ENCODE measurements at regions not wholly inside any gene's neighbourhood (a gene's known extent, or its start where the extent isn't known, plus 50 kb on each side); places are given as distances from the start of the nearest gene placed in this dataset.
"Not testable (repeated sequence)": the region's sequence is repeated elsewhere in the genome, so short reads cannot be mapped to it uniquely, and the experiment has no call there.

DNA sequence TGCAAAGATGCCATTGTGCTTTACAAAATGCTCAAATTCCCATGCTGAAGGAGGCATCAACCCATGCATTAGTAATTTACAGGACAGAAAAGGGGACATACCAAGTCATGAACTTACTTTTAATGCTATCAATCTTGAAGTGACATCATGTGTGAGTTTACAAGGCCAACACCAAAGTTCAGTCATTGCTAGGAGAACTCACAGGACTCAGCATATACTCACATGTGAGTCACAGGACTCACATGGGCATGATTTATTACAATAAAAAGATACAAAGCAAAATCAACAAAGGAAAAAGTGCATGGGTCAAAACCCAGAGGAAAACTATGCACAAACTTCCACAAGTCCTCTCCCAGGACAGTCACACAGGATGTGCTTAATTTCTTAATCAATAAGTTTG is 1656.0 kb downstream of the MRPL39 start:
- DNase-seq (ENCODE audit: low read depth in 1 of 2, low spot score in 1 of 2): no peak

DNA sequence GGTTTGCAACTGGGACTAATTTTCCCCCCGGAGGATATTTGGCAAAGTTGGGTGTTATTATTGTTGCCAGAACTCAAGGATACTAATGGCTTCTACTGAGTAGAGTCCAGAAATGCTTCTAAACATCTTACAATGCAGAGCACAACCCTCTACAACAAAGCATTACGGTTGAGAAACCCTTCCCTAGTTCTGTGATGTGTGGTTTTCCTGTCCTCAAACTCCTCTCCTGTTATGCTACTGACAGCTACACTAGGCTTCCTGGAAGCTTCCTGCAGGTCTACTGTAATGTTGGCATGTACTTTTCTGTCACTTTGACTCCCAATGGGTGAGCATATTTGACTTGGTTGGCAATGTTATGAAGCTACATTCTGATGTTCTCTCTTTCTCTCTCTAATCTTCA is 1656.9 kb downstream of the MRPL39 start:
- no peak for DNase-seq (ENCODE audit: low read depth in 1 of 2, low spot score in 1 of 2)

DNA sequence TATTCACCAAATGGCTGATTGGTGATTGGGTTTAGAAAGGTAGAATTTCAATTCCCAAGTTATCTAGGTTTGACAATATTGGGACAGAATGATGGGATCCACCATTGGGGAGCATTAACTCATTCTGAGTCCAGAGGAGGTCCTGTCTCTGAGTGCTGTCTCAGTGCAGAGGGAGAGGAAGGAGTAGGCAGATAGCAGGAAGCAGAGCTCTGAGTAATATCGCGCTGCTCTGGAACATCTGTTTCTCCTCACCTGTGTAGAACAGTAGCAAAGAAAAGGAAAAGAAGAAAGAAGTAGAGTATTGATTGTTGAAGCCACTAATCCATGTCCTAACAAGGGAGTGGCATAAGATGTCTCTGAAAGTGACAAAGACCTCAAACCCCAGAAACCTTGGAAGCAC is 1657.8 kb downstream of the MRPL39 start:
- no peak for DNase-seq (ENCODE audit: low read depth in 1 of 2, low spot score in 1 of 2)

DNA sequence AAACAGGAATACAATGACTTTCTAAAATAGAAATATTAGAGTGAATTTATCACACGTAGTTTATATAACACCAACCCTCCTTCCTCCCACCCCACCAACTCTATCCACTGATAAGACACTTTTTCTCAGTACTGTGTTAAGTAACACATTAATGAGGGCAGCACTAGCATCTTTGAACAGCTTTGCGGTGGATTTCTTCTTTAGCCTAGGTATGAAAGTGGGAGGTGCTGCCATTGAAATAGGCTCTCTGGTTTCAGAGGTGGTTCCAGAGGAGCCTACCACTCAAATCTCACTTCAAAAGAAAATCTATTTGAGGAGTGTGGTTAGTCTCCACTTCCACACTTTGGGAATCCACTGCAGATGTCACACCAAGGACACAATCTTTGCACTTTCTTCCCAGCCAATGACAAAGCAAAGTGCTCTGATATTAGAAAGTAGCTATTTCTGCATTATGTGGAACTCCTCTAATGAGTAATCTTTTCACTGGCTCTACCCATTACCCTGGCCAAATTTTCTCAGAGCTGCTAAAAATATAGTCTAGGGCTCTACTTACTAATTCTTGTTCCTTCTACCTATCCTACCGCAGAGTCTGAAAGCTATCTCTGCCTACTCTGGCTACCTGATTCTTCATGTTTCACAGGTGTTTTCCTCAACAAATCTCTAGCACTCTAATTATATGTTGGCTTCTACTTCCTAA is 1667.8 kb downstream of the MRPL39 start:
- no peak for DNase-seq (ENCODE audit: low read depth in 1 of 2, low spot score in 1 of 2)

DNA sequence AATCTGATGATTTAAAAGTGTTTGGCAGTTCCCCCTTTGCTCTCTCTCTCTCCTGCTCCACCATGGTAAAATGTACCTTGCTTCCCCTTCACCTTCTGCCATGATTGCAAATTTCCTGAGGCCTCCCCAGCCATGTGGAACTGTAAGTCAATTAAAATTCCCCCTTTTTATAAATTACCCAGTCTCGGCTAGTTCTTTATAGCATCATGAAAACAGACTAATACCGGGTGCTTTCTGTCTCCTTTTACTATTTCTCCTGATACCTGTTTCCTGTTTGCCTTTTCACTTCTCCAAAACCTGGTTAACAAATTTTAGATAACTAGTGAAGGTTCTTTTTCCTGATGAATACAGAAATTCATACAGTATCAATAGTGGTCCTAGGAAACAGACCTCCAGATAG is 1670.3 kb downstream of the MRPL39 start:
- no peak for DNase-seq (ENCODE audit: low read depth in 1 of 2, low spot score in 1 of 2)

DNA sequence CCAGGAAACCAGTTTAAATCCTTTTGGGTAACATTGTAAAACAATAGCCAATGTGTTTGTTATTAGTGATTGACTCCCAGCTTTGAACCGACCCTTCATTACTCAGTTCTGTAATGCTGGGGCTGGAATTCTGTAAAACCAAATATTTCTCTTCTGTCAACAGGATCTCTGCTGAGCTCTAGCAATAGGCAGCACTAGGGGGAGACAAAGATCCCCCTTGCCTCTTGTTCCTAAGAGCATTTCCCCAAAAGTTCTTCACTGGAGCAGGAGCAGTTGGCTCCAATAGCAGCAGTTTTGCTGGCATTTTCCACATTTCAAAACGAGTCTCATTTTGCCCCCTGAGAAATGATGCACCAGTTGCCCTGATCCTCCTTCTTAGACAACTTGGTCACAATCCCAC is 1671.1 kb downstream of the MRPL39 start:
- DNase-seq (ENCODE audit: low read depth in 1 of 2, low spot score in 1 of 2): no peak

DNA sequence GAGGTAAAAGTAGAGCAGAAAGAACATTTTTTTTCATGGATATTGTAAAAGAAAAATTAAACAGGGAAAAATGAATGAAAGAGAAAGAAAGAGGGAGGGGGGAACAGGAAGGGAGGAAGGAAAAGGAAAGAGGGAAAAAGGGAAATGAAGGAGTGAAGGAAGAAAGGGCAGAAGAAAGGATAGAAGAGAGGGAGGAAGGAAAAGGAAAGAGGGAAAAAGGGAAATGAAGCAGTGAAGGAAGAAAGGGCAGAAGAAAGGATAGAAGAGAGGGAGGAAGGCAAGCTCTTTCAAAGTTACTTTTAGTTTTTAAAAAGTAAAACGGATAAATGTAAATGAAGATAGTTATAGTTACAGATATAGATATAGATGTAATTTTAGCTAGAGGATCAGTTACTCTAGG is 1676.7 kb downstream of the MRPL39 start:
- no peak for DNase-seq (ENCODE audit: low read depth in 1 of 2, low spot score in 1 of 2)

DNA sequence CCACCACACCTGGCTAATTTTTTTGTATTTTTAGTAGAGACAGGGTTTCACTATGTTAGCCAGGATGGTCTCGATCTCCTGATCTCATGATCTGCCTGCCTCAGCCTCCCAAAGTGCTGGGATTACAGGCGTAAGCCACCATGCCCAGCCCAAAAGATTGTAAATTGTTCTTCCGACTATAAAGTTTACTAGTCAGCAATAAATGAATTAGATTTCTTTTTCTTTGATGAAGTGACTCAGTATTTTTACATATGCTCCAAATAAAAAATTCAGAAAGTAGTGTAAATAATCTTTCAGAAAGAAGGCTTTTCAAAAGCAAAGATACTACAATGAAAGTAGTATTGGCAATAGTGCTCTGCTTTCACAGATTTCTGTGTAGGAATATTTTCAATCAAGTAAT is 1680.9 kb downstream of the MRPL39 start:
- DNase-seq (ENCODE audit: low read depth in 1 of 2, low spot score in 1 of 2): not testable (repeated sequence)

DNA sequence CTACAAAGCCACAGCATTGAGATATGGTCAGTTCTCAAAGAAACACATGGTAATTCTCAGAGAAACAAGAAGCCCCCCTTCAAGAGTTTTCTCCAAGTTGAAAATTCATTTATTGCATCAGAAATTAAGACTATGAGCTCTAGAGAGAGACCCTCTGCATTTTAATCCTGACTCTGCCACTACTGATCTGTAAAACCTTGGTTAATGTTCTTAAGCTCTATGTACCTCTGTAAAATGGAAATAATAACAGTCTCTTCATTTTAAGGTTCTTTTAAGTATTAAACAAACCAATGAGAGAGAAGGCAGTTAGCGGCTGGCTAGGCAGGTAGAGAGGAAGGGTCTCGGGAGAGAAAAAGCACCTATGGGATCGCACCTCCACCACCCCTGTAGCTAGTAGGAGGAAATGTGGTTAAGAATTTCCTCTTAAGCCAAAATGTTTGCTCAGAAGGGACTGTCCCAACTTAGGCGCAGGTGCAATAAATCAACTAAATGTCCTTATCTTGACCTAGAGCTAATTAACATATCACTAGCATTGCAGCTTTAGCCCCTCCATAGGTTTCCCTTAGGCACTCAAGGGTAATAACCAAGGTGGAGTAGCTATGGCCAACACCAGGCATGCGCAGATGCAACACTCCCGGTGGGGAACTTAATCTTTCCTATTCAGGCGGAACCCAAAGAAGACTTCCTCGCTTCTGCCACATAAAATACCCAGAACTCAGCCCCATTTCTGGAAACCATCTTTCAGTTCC is 1685.4 kb downstream of the MRPL39 start:
- DNase-seq (ENCODE audit: low read depth in 1 of 2, low spot score in 1 of 2): no peak

DNA sequence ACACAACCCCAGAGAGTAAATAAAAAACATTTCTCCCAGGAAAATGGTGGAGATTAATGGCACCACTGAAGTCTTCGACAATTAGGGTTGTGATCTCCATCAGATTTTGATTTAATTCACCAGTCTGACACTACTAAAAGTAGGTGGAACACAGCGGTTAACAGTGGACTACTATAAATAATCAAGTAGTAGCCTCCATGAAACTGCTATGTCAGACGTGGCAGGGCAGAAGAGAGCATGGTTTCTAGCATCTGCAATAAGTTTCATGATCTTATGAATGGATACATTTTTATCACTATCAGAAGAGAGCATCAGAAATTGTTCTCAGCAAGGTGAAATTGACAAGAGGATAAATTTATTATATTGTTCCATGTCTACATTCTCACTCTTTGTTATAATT is 1706.6 kb downstream of the MRPL39 start:
- no peak for DNase-seq (ENCODE audit: low read depth in 1 of 2, low spot score in 1 of 2)

DNA sequence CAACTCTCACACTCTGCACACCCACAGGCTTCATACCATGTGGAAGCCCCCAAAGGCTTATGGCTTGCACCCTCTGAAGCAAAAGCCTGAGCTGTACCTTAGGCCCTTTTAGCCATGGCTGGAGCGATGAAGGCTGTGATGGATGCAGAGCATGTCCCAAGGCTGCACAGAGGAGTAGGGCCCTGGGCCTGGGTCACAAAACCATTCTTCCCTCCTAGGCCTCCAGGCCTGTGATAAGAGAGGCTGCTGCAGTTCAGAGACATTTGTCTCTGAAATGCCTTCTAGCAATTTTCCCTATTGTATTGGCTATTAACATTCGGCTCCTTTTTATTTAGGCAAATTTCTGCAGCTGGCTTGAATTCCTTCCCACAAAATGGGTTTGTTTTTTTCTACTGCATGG is 1707.7 kb downstream of the MRPL39 start:
- DNase-seq (ENCODE audit: low read depth in 1 of 2, low spot score in 1 of 2): no peak

DNA sequence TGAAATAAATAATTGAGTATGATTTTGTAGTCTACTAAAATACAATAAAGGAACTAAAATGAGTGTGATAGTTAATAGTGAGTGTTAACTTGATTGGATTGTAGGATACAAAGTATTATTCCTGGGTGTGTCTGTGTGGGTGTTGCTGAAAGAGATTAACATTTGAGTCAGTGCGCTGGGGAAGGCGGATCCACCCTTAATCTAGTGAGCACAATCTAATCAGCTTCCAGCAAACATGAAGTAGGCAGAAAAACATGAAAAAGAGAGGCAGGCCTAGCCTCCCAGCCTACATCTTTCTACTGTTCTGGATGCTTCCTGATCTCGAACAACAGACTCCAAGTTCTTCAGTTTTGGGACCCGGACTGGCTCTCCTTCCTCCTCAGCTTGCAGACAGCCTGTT is 1716.6 kb downstream of the MRPL39 start:
- DNase-seq (ENCODE audit: low read depth in 1 of 2, low spot score in 1 of 2): no peak

DNA sequence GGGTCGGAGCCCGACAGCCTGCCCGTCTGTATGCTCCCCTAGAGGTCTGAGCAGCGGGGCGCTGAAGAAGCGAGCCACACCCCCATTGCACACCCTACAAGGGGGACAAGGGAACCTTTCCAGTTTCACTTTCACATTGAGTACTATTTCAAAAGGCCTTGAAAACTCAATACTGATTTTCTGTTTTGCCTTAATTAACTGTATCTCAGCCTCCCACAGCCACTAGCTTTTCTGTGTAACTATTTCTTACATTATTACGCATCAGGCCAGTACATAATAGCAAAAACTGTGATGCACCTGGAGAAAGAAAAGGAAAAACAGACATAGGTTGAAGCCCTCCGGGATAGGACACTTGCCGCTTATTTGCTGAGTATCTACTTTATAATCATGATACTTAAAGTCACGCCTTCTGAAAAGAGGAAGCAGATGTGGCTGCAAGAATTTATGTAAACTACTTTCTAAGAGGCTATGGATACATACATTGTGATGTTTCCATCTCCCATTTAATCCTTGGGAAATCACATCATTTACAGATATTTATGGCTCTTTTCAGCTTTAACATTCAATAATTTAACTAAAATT is 1719.5 kb downstream of the MRPL39 start:
- no peak for DNase-seq (ENCODE audit: low read depth in 1 of 2, low spot score in 1 of 2)

DNA sequence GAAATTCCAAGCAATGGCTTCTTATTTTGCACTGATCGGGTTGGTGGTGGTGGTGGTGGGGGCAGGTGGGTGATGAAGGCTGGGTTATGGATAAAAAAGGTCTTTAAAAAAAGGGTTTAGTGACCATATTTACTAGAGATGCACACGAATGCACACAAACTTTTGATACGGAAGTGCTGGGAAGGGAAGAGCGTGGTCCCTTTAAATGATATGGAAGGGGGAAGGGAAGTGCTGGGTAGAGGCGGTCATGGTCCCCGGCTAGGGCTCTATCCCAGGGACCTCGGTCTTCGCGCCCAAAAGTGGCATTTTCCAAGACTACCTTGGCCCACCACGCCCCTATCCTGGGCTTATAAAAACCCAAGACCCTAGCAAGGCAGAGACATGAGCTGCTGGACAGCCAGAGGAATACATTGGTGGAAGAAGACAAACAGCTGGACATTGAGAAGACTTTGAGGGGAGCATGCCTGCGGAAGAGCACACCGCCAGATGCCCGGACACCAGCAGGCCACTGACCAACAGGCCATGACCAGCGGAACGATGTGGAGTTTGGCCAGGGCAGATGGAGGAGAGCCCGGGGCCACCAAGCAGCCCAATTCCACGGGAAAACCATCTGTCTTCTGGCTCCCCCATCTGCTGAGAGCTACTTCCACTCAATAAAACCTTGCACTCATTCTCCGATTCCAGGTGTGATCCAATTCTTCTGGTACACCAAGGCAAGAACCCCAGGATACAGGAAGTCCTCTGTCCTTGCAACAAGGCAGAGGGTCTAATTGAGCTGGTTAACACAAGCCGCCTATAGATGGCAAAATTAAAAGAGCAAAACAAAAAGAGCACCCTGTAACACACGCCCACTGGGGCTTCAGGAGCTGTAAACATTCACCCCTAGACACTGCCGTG is 1720.2 kb downstream of the MRPL39 start:
- no peak for DNase-seq (ENCODE audit: low read depth in 1 of 2, low spot score in 1 of 2)

DNA sequence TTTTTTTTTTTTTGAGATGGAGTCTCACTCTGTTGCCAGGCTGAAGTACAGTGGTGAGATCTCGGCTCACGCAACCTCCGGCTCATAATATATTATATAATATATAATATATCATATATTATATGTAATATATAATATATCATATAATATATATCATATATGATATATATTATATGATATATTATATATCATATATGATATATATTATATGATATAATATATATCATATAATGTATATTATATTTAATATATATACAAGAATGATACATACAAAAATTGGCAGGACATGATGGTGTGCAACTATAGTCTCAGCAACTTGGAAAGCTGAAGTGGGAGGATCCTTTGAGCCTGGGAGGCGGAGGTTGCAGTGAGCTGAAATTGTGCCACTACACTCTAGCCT is 1725.5 kb downstream of the MRPL39 start:
- DNase-seq (ENCODE audit: low read depth in 1 of 2, low spot score in 1 of 2): no peak

DNA sequence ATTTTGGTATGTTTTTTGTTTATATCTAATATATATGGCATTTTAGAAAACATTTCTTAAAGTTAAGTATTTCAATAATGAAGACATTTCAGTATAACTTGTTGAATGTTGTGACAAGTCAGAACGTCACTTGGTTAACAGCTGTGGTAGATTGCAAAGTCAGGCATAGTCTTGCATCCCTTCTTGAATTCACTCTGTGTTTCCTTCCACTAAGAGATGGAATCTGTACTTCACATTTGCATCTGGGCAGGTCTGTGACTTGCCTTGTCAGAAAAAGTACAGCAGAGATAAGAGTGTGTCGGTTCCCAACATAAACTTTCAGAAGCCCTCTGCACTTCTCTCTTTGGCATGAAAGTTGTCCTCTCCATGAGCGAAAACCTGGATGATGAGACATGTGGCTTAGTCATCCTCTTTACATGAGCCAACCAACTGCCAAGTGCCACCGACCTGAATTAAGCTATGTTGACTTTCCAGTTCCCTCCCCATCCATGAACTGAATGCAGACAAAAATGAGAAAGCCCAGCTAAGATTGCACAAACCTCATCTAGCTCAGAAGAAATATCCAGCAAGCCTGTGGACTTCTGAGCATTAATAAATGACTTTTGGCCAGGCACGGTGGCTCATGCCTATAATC is 1730.2 kb downstream of the MRPL39 start:
- DNase-seq (ENCODE audit: low read depth in 1 of 2, low spot score in 1 of 2): no peak

DNA sequence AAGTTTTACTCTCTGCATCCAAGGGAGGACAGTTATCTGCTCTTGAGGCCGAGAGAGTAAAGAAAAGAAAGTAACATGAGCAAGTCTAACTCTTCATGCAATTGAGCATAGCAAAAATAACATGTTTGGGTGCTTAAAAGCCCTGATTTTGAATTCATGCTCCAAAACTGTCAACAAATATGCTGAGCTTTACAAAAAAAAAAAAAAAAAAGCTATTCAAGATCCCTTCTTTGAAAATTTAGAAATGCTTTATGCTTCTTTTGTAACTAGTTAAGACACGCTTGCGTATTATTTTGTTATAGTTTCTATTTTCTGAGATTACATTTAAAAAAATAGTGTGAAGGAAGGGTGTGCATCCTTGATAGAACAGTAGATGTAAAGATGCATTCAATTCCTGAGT is 1733.0 kb downstream of the MRPL39 start:
- DNase-seq (ENCODE audit: low read depth in 1 of 2, low spot score in 1 of 2): no peak

DNA sequence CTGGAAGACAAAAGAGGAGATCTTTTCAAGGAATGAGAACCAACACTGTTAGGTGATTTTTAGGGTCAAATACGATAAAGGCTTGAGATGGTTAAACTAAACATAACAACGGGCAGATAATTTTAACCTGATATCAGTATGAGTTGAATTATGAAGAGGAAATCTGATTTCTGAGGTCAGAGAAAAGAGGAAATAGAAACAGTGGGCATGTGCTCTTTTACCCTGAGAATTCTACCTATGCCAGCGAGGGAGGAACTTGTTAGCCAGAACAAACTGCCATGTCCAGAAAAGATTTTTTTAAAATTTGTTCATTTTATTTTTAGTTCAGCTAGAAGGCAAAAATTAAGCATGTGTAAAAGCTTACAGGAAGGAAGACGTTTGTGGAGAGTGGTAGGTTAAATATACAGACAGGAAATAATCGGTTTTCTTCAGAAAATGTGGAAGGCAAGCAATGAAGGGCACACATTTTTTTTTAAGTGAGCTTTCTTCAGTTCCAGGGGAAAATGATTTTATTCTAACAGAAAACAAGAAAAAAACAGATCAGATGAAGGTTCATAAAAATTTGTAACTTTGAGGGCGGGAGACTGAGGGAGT is 1745.3 kb downstream of the MRPL39 start:
- no peak for DNase-seq (ENCODE audit: low read depth in 1 of 2, low spot score in 1 of 2)

DNA sequence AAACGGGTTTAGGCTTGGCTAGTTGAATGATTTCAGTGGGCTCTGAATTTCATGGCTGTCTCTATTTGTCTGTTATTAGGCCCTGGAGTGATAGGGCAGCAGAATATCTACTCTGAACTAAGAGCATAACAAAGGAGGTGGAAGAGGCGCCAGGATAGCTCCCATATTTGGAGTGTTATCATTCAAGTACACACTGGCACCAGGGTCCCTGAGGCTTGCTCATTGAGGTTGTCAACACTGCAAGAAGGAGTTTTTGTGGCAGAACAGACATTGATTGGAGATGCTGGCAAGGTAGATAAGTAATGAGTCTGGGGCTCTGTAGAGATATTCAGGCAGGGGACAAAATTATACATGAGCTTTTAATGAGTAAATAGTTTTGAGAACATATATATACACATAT is 1748.4 kb downstream of the MRPL39 start:
- no peak for DNase-seq (ENCODE audit: low read depth in 1 of 2, low spot score in 1 of 2)

DNA sequence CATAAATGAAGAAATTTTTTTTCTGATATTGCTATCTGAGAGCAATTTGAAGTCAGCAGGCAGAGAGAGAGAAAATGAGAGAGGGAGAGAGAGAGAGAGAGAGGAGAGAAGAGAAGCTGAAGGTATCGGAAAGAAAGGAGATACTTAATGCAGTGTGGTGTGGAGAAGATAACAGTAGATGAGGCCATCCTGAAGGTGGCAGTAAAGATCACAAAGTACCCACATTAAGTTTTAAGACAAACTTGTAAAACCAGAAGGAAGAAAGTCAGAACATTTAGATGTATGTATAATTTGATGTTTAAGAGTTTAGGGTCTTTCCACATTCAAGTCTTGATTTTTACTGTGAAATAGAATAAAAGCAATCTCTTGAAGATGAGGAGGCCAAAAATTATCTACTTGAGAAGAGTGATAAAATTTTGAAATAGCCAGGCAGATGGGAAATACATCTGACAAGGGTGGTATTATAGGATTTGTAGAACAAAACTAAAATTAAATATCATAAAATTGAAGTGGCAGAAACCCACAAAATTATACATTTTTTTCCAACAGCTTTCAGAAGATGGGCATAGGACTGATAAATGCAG is 1753.4 kb downstream of the MRPL39 start:
- DNase-seq (ENCODE audit: low read depth in 1 of 2, low spot score in 1 of 2): no peak

Measured in activated T-helper 1 cell treated with anti-CD3 and anti-CD28 coated beads, Interleukin-2, amount 50 U/mL, for 16 hours (primary cell).